ENCODE measurements at regions not wholly inside any gene's neighbourhood (a gene's known extent, or its start where the extent isn't known, plus 50 kb on each side); places are given as distances from the start of the nearest gene placed in this dataset.

- TF ChIP-seq CTCF (conservative IDR thresholded peaks at IDR 0.05; ENCODE audit: low read depth, low read length), result no peak
- DNase-seq (ENCODE audit: low read depth), result no peak
- no peak overlapping the region for H3K4me3 ChIP-seq (ENCODE audit: low read depth, low read length)
These were observed 1264.7 kb downstream of the PCDH7 start for GRCh38 chr4:31984872-31985271.

GRCh38 chr4:31995943-31996901, 1276.1 kb downstream of the PCDH7 start:
- no peak for TF ChIP-seq CTCF (conservative IDR thresholded peaks at IDR 0.05; ENCODE audit: low read depth, low read length)
- peak overlapping the region; percentile 16 for H3K4me3 ChIP-seq (ENCODE audit: low read depth, low read length)
- DNase-seq (ENCODE audit: low read depth), result no peak

- H3K4me3 ChIP-seq (ENCODE audit: low read depth, low read length), result no peak overlapping the region
- DNase-seq (ENCODE audit: low read depth), result no peak
- TF ChIP-seq CTCF (conservative IDR thresholded peaks at IDR 0.05; ENCODE audit: low read depth, low read length), result no peak
These were observed 1278.6 kb downstream of the PCDH7 start for GRCh38 chr4:31998807-31999206.

- no peak for DNase-seq (ENCODE audit: low read depth)
- H3K4me3 ChIP-seq (ENCODE audit: low read depth, low read length), result no peak overlapping the region
- TF ChIP-seq CTCF (conservative IDR thresholded peaks at IDR 0.05; ENCODE audit: low read depth, low read length), result no peak
These were observed 1279.7 kb downstream of the PCDH7 start for GRCh38 chr4:31999848-32000247.

- DNase-seq (ENCODE audit: low read depth), result no peak
- TF ChIP-seq CTCF (conservative IDR thresholded peaks at IDR 0.05; ENCODE audit: low read depth, low read length), result no peak
- no peak overlapping the region for H3K4me3 ChIP-seq (ENCODE audit: low read depth, low read length)
These were observed 1280.8 kb downstream of the PCDH7 start for GRCh38 chr4:32000846-32001488.

DNA sequence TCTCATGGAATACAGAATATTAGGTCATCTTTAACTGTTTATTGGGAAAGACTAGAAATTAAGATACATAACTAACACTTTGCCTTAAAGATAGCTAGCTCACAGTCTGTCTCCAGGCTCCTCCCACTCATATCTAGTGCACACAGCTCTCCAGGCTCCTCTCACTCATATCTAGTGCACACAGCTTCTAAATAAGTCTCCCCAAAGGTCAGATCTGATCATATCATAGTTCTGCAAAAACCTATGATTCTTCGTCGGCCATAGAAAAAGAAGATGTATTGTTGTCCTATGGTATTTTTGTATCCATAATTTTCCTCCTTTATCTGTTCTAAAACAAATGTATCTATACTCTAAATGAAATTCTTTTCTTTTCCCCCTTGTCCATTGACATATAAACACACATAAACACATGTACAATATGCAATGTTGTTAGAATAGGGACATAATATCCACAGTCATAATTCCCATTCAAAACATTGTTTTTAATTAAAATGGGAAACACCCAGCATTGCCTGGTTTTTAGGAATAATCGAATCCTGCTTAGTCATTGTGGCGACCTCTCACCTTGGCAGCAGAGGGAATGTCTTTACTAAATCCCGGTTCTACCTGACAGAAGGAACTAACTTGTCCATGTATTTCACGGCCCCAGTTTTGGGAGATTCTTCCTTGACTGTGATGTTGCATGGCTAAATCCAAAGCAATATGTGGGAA, 1282.0 kb downstream of the PCDH7 start:
- no peak for TF ChIP-seq CTCF (conservative IDR thresholded peaks at IDR 0.05; ENCODE audit: low read depth, low read length)
- DNase-seq (ENCODE audit: low read depth), result no peak
- H3K4me3 ChIP-seq (ENCODE audit: low read depth, low read length), result no peak overlapping the region
